Common myeloid progenitor, CD34-positive (primary cell): ENCODE measurements at regions not wholly inside any gene's neighbourhood (a gene's known extent, or its start where the extent isn't known, plus 50 kb on each side); places are given as distances from the start of the nearest gene placed in this dataset.

Experiments
- CTCF ChIA-PET: fragments of 350-600 bp; sonication (Branson Sonifier 250); formaldehyde crosslinking; loops from one replicate; lab custom pipeline; 2021; ENCODE audit warnings: antibody characterized with exemption; lab: Charles Lee
- POLR2A ChIA-PET: fragments of 350-600 bp; sonication (Branson Sonifier 250); formaldehyde crosslinking; loops from one replicate; lab custom pipeline; 2021; ENCODE audit warnings: antibody characterized with exemption; lab: Charles Lee
- DNase-seq, 3 donors: peaks; one replicate each; pipeline versions ENCODE4 v3.0.0 to v3.0.0-alpha.2; 2013
- H3K27ac ChIP-seq, 2 experiments: 1 replicate in 1 of 2; 2 replicates in 1 of 2; pipeline ENCODE4 v1.7.0; 2013; ENCODE audit warnings: inconsistent platforms in 2 of 2, low read length in 2 of 2, mild to moderate bottlenecking in 2 of 2, low read depth in 1 of 2, moderate library complexity in 1 of 2; ENCODE audit not compliant: severe bottlenecking in 2 of 2, insufficient read depth in 1 of 2, poor library complexity in 1 of 2
- H3K27me3 ChIP-seq, 5 experiments: replicated peaks in 2 of 5; 1 replicate in 3 of 5; 2 replicates in 2 of 5; pipeline versions ENCODE4 v1.6.1 to v1.7.0; 2013; ENCODE audit warnings: low read length in 4 of 5, mild to moderate bottlenecking in 2 of 5, moderate library complexity in 2 of 5, inconsistent platforms in 1 of 5; ENCODE audit not compliant: insufficient read depth in 5 of 5, control insufficient read depth in 4 of 5
- H3K36me3 ChIP-seq, 4 experiments: 1 replicate in 2 of 4; 2 replicates in 2 of 4; pipeline versions ENCODE4 v1.6.1 to v1.7.0; 2013; ENCODE audit warnings: low read length in 3 of 4, control low read depth in 1 of 4, mild to moderate bottlenecking in 1 of 4; ENCODE audit not compliant: control insufficient read depth in 4 of 4, insufficient read depth in 4 of 4
- H3K4me1 ChIP-seq, 4 experiments: 1 replicate in 3 of 4; 2 replicates in 1 of 4; pipeline versions ENCODE4 v1.6.1 to v1.7.1; 2013; ENCODE audit warnings: low read length in 3 of 4, mild to moderate bottlenecking in 3 of 4, control low read depth in 1 of 4, inconsistent platforms in 1 of 4, moderate library complexity in 1 of 4; ENCODE audit not compliant: control insufficient read depth in 4 of 4, insufficient read depth in 4 of 4; ENCODE audit errors: control extremely low read depth in 1 of 4
- H3K4me3 ChIP-seq, 7 experiments: 1 replicate in 4 of 7; 2 replicates in 3 of 7; pipeline versions ENCODE4 v1.5.1 to v1.7.0; 2013; ENCODE audit warnings: mild to moderate bottlenecking in 7 of 7, low read length in 6 of 7, moderate library complexity in 6 of 7, inconsistent platforms in 2 of 7, low read depth in 2 of 7, control low read depth in 1 of 7; ENCODE audit not compliant: insufficient read depth in 4 of 7, control insufficient read depth in 1 of 7; ENCODE audit errors: extremely low read depth in 1 of 7
- H3K9me3 ChIP-seq, 5 experiments: 1 replicate in 4 of 5; 2 replicates in 1 of 5; pipeline versions ENCODE4 v1.6.1 to v1.7.1; 2013; ENCODE audit warnings: low read length in 4 of 5, mild to moderate bottlenecking in 2 of 5, inconsistent platforms in 1 of 5, low read depth in 1 of 5, moderate library complexity in 1 of 5; ENCODE audit not compliant: control insufficient read depth in 4 of 5, insufficient read depth in 2 of 5; ENCODE audit errors: control extremely low read depth in 1 of 5
- WGBS: methylation state at CpG from one replicate; pipeline ENCODE4 v1.1.5; 2013; ENCODE audit not compliant: insufficient coverage; 5-methylcytosine and 5-hydroxymethylcytosine counted together

DNA sequence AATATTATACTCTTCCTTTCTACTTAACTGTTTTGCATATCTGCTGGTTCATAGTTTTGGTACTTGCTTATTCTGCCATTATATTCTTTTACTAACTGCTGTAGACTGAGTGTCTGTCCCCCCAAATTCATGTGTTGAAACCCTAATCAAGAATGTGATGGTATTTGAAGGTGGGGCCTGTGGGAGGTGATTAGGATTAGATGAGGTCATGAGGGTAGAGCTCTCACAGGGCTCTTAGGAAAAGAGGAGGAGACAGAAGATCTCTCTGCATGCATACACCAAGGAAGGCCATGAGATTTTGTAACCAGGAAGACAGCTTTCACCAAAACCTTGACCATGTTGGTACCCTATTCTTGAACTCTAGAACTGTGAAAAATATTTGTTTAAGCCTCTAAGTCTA, 354.1 kb upstream of the B3GALT2 start:
- Histone ChIP-seq H3K9me3 (peaks cover 0 to 3% (median 0%) of the 10 kb centered on the region in 5 experiments), H3K27ac (no peak overlapping the region), H3K27me3 (no peaks in the 10 kb centered on the region), H3K4me3 (no peak overlapping the region), H3K36me3 (no peaks in the 10 kb centered on the region), H3K4me1 (no peaks in the 10 kb centered on the region)
- no peak for DNase-seq
- ChIA-PET POLR2A (no interaction called here), CTCF (interaction anchor here (0.6 kb wide), 1 partner anchor 25 kb away, joined by 3 read pairs; no protein-coding TSS in a partner anchor)

DNA sequence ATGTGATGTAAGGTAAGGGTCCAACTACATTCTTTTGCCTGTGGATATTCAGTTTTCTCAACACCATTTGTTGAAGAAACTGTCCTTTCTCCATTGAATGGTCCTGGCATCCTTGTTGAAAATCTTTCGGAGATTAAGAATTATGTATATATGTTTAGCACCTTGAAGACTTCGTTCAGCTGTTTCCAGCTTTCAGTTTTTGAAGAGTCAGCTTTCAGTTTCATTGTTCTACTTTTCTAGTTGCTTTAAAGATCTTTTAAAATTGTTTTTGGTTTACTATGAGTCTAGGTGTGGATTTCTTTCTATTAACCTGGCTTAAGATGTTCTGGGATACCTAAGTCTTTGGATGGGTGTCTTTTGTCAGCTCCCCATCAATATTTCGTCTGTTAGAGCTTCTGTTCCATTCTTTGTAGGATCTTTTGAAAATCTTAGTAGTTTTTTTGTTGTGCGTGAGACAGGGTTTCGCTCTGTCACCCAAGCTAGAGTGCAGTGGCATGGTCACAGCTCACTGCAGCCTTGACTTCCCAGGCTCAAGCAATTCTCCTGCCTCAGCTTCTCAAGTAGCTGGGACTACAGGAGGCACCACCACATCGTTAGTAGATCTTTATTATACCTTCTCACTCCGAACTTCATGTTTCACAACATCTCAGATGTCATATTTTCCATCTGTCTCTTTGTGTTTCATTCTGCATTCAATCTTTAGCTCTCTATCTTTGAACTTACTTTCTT, 353.5 kb upstream of the B3GALT2 start:
- H3K27me3 ChIP-seq: no peaks in the 10 kb centered on the region
- ChIA-PET CTCF (interaction anchor here (0.6 kb wide), 1 partner anchor 25 kb away, joined by 3 read pairs; no protein-coding TSS in a partner anchor), POLR2A (no interaction called here)
- H3K4me3 ChIP-seq: no peak overlapping the region
- no peak for DNase-seq
- peaks cover 0 to 3% (median 0%) of the 10 kb centered on the region in 5 experiments for H3K9me3 ChIP-seq
- no peaks in the 10 kb centered on the region for H3K4me1 ChIP-seq
- no peak overlapping the region for H3K27ac ChIP-seq
- WGBS: 99% methylated on average over 5 of the region's 7 CpGs
- H3K36me3 ChIP-seq: no peaks in the 10 kb centered on the region

DNA sequence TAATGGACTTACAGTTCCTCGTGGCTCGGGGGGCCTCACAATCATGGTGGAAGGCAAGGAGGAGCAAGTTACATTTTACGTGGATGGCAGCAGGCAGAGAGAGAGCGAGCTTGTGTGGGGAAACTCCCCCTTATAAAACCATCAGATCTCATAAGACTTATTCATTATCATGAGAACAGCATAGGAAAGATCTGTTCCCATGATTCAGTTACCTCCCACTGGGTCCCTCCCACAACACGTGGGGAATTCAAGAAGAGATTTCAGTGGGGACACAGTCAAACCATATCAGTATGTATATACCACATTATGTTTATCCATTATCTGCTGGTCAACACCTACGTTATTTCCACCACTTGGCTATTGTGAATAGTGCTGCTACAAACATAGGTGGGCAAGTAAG, 352.3 kb upstream of the B3GALT2 start:
- POLR2A ChIA-PET: no interaction called here
- H3K27ac ChIP-seq: no peak overlapping the region
- no peaks in the 10 kb centered on the region for H3K27me3 ChIP-seq
- no peaks in the 10 kb centered on the region for H3K36me3 ChIP-seq
- DNase-seq: no peak
- no peak overlapping the region for H3K4me3 ChIP-seq
- peaks cover 0 to 3% (median 0%) of the 10 kb centered on the region in 5 experiments for H3K9me3 ChIP-seq
- H3K4me1 ChIP-seq: no peaks in the 10 kb centered on the region
- CTCF ChIA-PET: no interaction called here
- WGBS: 95% methylated on average over 2 of the region's 6 CpGs

DNA sequence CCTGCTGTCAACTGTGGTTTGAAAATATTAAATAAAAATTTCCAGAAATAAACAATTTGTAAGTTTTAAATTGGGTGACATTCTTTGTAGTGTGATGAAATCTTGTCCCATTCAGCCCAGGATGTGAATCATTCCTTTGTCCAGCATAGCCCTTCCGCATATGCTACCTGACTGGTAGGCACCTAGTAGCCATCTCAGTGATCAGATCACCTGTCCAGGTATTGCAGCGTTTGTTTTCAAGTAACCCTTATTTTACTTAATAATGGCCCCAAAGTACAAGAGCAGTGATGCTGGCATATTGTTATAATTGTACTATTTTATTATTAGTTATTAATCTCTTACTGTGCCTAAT, 351.6 kb upstream of the B3GALT2 start:
- no peak for DNase-seq
- Histone ChIP-seq H3K9me3 (peaks cover 0 to 3% (median 0%) of the 10 kb centered on the region in 5 experiments), H3K36me3 (no peaks in the 10 kb centered on the region), H3K4me3 (no peak overlapping the region), H3K4me1 (no peaks in the 10 kb centered on the region), H3K27ac (no peak overlapping the region), H3K27me3 (no peaks in the 10 kb centered on the region)
- 83% methylated on average over 1 of the region's 2 CpGs for WGBS
- ChIA-PET POLR2A (no interaction called here), CTCF (no interaction called here)

DNA sequence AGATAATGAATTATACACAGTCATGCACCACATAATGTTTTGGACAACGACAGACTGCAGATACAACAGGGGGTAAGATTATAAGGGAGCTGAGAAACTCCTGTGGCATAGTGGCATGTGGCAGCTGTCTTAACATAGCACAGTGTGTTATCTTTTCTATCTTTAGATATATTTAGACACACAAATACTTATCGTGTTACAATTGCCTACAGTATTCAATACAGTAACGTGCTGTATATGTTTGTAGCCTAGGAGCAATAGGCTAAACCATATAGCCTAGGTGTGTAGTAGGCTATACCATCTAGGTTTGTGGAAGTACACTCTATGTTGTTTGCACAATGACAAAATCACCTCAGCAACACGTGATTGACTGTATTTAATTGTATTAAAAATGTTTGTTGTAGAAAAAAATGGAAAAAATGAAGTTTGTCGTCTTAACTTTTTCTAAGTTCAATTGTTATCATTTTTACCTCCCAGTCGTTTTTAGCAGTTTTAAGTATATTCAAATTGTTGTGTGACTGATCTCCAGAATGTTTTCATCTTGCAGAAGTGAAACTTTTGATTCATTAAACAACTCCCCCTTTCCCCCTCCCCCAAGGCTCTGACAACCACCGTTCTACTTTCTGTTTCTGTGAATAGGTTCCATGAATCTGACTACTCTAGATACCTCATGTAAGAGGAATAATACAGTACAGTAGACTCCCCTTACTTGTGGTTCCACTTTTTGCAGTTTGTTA, 351.0 kb upstream of the B3GALT2 start:
- Histone ChIP-seq H3K4me1 (no peaks in the 10 kb centered on the region), H3K27ac (no peak overlapping the region), H3K9me3 (peaks cover 0 to 3% (median 0%) of the 10 kb centered on the region in 5 experiments), H3K4me3 (no peak overlapping the region), H3K36me3 (no peaks in the 10 kb centered on the region), H3K27me3 (no peaks in the 10 kb centered on the region)
- ChIA-PET POLR2A (no interaction called here), CTCF (no interaction called here)
- DNase-seq: peak; percentile 4 to 41 (median 26)
- WGBS: 100% methylated on average over 1 of the region's 7 CpGs

DNA sequence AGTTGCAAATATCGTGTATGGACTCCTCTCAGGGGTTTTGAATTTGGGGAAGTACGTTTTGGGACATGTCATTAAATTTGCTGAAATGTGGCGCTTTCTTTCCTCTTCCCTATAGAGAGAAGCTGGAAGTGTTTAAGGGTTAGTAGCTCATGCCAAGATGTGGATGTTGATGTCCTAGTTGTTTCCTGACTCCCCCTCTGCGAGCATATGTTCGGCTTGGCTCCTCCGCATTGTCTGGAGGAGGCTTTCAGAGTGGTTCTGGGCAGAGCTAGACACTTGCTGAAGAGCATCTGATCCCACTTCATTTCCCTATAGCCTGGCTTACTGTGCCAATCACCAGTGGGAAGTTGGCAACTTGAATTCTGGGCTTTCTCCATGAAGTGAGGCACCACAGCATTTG, 347.4 kb upstream of the B3GALT2 start:
- Histone ChIP-seq H3K36me3 (no peaks in the 10 kb centered on the region), H3K27ac (no peak overlapping the region), H3K27me3 (no peaks in the 10 kb centered on the region), H3K9me3 (no peaks in the 10 kb centered on the region), H3K4me3 (no peak overlapping the region), H3K4me1 (no peaks in the 10 kb centered on the region)
- ChIA-PET POLR2A (no interaction called here), CTCF (no interaction called here)
- WGBS: 56% methylated on average over 3 of the region's 6 CpGs
- DNase-seq: no peak
